ENCODE measurements at regions not wholly inside any gene's neighbourhood (a gene's known extent, or its start where the extent isn't known, plus 50 kb on each side); places are given as distances from the start of the nearest gene placed in this dataset.

GRCh38 chr15:96578393-96578792, 247.9 kb downstream of the NR2F2 start:
- TF ChIP-seq CTCF (IDR thresholded peaks at IDR 0.05; ENCODE audit: poor library complexity) (no peak), EZH2phosphoT487 (IDR thresholded peaks at IDR 0.05; ENCODE audit: low read depth, severe bottlenecking, unreplicated experiment) (no peak)
